Keratinocyte (primary cell): ENCODE measurements at regions not wholly inside any gene's neighbourhood (a gene's known extent, or its start where the extent isn't known, plus 50 kb on each side); places are given as distances from the start of the nearest gene placed in this dataset.
"Not testable (repeated sequence)": the region's sequence is repeated elsewhere in the genome, so short reads cannot be mapped to it uniquely, and the experiment has no call there.

Experiments used
- EZH2 ChIP-seq: IDR thresholded peaks from one replicate; pipeline ENCODE4 v1.6.1; 2012; ENCODE audit warnings: inconsistent platforms, mild to moderate bottlenecking, low read length, moderate library complexity
- TF ChIP-seq, protein P1 (sequence below), 3 experiments: IDR thresholded peaks in 1 of 3; conservative IDR thresholded peaks in 1 of 3; optimal IDR thresholded peaks in 1 of 3; 2 replicates in 2 of 3; 3 replicates in 1 of 3; pipeline versions ENCODE3 to v1.5.1; 2011; ENCODE audit warnings: low read length in 3 of 3, mild to moderate bottlenecking in 3 of 3, moderate library complexity in 2 of 3, control low read depth in 1 of 3, inconsistent platforms in 1 of 3; ENCODE audit not compliant: insufficient read depth in 2 of 3; ENCODE audit errors: extremely low read depth in 1 of 3

DNA sequence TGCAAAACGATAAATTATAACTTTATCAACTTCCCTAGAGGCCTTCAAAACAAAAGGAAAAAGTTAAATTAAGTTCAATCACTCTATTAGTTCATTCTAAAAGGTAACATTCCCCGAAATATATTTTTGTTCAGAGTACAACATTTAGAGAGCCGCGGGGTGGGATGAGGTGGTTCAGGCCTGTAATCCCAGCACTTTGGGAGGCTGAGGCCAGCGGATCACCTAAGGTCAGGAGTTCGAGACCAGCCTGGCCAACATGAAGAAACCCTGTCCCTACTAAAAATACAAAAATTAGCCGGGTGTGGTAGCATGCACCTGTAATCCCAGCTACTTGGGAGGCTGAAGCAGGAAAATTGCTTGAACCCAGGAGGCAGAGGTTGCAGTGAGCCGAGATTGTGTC, 60.9 kb upstream of the ZNF217 start:
- TF ChIP-seq, protein P1, sequence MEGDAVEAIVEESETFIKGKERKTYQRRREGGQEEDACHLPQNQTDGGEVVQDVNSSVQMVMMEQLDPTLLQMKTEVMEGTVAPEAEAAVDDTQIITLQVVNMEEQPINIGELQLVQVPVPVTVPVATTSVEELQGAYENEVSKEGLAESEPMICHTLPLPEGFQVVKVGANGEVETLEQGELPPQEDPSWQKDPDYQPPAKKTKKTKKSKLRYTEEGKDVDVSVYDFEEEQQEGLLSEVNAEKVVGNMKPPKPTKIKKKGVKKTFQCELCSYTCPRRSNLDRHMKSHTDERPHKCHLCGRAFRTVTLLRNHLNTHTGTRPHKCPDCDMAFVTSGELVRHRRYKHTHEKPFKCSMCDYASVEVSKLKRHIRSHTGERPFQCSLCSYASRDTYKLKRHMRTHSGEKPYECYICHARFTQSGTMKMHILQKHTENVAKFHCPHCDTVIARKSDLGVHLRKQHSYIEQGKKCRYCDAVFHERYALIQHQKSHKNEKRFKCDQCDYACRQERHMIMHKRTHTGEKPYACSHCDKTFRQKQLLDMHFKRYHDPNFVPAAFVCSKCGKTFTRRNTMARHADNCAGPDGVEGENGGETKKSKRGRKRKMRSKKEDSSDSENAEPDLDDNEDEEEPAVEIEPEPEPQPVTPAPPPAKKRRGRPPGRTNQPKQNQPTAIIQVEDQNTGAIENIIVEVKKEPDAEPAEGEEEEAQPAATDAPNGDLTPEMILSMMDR (optimal IDR thresholded peaks at IDR 0.05 in 1 of 3, IDR thresholded peaks at IDR 0.05 in 1 of 3, conservative IDR thresholded peaks at IDR 0.05 in 1 of 3; ENCODE audit: extremely low read depth in 1 of 3, insufficient read depth in 2 of 3, low read length in 3 of 3): not testable (repeated sequence)
- not testable (repeated sequence) for TF ChIP-seq EZH2
